Hepatocyte (in vitro differentiated cells): ENCODE measurements at regions not wholly inside any gene's neighbourhood (a gene's known extent, or its start where the extent isn't known, plus 50 kb on each side); places are given as distances from the start of the nearest gene placed in this dataset.

ENCODE experiments used
- DNase-seq: peaks from one replicate; pipeline ENCODE4 v3.0.0-alpha.2; 2016; ENCODE audit warnings: low spot score
- H2AFZ ChIP-seq: fragments of 200-600 bp; sonication (generic); 2 replicates; pipeline ENCODE4 v1.6.0; 2016; ENCODE audit warnings: antibody characterized with exemption, mild to moderate bottlenecking
- H3K27ac ChIP-seq: fragments of 200-600 bp; sonication (generic); 2 replicates; pipeline ENCODE4 v1.5.1; 2016; ENCODE audit warnings: mild to moderate bottlenecking
- H3K27me3 ChIP-seq: fragments of 200-600 bp; sonication (generic); 2 replicates; pipeline ENCODE4 v1.6.1; 2016
- H3K36me3 ChIP-seq: fragments of 200-600 bp; sonication (generic); replicated peaks from 2 replicates; pipeline ENCODE4 v1.5.1; 2016; ENCODE audit warnings: low read depth; ENCODE audit not compliant: insufficient read depth
- H3K4me1 ChIP-seq: fragments of 200-600 bp; sonication (generic); 2 replicates; pipeline ENCODE4 v1.5.1; 2016; ENCODE audit warnings: mild to moderate bottlenecking, moderate library complexity; ENCODE audit not compliant: insufficient read depth
- H3K4me2 ChIP-seq: fragments of 200-600 bp; sonication (generic); 2 replicates; pipeline ENCODE4 v1.6.0; 2016
- H3K4me3 ChIP-seq: fragments of 200-600 bp; sonication (generic); 2 replicates; pipeline ENCODE4 v1.5.1; 2016; ENCODE audit warnings: mild to moderate bottlenecking
- H3K79me2 ChIP-seq: fragments of 200-600 bp; sonication (generic); 2 replicates; pipeline ENCODE4 v1.6.0; 2017; ENCODE audit warnings: mild to moderate bottlenecking
- H3K9me2 ChIP-seq: fragments of 200-600 bp; sonication (generic); replicated peaks from 2 replicates; pipeline ENCODE4 v1.6.0; 2017; ENCODE audit warnings: mild to moderate bottlenecking; ENCODE audit not compliant: insufficient read depth
- H3K9me3 ChIP-seq: fragments of 200-600 bp; sonication (generic); 2 replicates; pipeline ENCODE4 v1.5.1; 2016; ENCODE audit warnings: low read depth, mild to moderate bottlenecking
- H4K20me1 ChIP-seq: fragments of 200-600 bp; sonication (generic); 2 replicates; pipeline ENCODE4 v1.6.0; 2016; ENCODE audit warnings: mild to moderate bottlenecking; ENCODE audit not compliant: insufficient read depth, poor library complexity, severe bottlenecking
- EZH2 ChIP-seq: fragments of 200-600 bp; sonication (generic); IDR thresholded peaks from 2 replicates; pipeline ENCODE4 v1.6.1; 2016; ENCODE audit warnings: antibody characterized with exemption, mild to moderate bottlenecking, borderline replicate concordance
- EZH2phosphoT487 ChIP-seq: fragments of 200-600 bp; sonication (generic); IDR thresholded peaks from one replicate; pipeline ENCODE4 v1.6.1; 2018; ENCODE audit warnings: antibody characterized with exemption, mild to moderate bottlenecking, low read depth, moderate library complexity; ENCODE audit not compliant: unreplicated experiment, severe bottlenecking
- WGBS: methylation state at CpG from one replicate; pipeline ENCODE4 v1.1.6; 2016; ENCODE audit warnings: low lambda C conversion rate; ENCODE audit errors: missing lambda C conversion rate; 5-methylcytosine and 5-hydroxymethylcytosine counted together
- TF ChIP-seq, protein P1 (sequence below): fragments of 200-600 bp; sonication (generic); IDR thresholded peaks from 2 replicates; pipeline ENCODE4 v1.5.1; 2016; ENCODE audit warnings: antibody characterized with exemption, mild to moderate bottlenecking; ENCODE audit not compliant: poor library complexity

DNA sequence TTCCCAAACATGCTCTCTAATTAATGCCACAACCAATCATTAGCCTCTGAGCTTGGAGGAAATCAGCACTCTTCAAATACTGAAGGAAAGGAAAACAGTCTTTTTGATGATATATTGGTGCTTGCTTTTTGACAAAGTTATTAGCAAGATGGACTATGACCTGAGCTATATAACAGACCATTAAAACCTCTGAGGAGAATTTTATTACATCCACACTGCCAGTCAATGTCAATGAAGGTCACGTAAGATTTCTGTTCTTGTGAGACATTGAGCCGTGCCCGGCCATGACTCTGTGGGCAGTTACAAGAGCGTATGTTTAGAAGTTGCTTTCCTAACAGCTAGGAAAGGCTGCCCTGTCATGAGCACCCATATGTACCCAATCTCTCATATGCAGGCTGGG lies 659.0 kb downstream of the UTRN start:
- no peaks in the 10 kb centered on the region for H3K4me1 ChIP-seq
- peak; percentile 47 for DNase-seq
- 62% methylated on average over 4 of the region's 4 CpGs for WGBS
- TF ChIP-seq, protein P1, sequence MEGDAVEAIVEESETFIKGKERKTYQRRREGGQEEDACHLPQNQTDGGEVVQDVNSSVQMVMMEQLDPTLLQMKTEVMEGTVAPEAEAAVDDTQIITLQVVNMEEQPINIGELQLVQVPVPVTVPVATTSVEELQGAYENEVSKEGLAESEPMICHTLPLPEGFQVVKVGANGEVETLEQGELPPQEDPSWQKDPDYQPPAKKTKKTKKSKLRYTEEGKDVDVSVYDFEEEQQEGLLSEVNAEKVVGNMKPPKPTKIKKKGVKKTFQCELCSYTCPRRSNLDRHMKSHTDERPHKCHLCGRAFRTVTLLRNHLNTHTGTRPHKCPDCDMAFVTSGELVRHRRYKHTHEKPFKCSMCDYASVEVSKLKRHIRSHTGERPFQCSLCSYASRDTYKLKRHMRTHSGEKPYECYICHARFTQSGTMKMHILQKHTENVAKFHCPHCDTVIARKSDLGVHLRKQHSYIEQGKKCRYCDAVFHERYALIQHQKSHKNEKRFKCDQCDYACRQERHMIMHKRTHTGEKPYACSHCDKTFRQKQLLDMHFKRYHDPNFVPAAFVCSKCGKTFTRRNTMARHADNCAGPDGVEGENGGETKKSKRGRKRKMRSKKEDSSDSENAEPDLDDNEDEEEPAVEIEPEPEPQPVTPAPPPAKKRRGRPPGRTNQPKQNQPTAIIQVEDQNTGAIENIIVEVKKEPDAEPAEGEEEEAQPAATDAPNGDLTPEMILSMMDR, result no peak
- TF ChIP-seq EZH2phosphoT487, result no peak
- TF ChIP-seq EZH2, result no peak
- no peak overlapping the region for H3K4me3 ChIP-seq
- H4K20me1 ChIP-seq, result no peaks in the 10 kb centered on the region
- H3K27ac ChIP-seq, result no peak overlapping the region
- no peak overlapping the region for H2AFZ ChIP-seq
- no peaks in the 10 kb centered on the region for H3K9me2 ChIP-seq
- no peaks in the 10 kb centered on the region for H3K27me3 ChIP-seq
- H3K9me3 ChIP-seq, result no peaks in the 10 kb centered on the region
- no peaks in the 10 kb centered on the region for H3K79me2 ChIP-seq
- H3K36me3 ChIP-seq, result no peaks in the 10 kb centered on the region
- H3K4me2 ChIP-seq, result no peak overlapping the region

DNA sequence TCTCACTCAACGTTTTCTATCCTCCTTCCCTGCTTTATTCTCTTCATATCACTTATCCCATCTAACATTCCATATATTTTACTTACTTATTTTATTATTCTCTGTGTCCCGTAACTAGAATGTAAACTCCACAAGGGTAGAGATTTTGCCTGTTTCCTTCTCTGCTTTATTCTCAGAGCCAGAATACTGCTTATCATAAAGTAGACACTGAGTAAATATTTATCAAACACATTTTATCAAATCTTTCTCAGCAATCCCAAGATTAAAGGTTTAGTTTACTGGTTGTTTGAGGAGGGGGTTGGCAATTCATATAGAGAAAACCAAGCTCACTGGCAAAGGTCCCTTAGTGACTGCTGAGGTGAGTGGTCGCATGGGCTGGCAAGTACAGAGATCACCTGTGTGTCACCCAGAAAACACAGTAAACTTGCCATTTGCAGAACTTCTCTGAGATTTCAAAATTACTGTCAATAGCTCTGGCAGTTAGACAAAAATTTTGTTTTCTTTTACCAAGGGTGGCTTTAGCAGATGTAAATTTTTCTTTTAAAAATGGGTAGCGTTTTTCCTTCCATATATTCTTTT lies 662.4 kb downstream of the UTRN start:
- no peak overlapping the region for H3K27ac ChIP-seq
- WGBS, result 41% methylated on average over 4 of the region's 4 CpGs
- TF ChIP-seq, protein P1, result no peak
- TF ChIP-seq EZH2 (no peak), EZH2phosphoT487 (no peak)
- no peak overlapping the region for H3K4me3 ChIP-seq
- no peaks in the 10 kb centered on the region for H3K79me2 ChIP-seq
- H2AFZ ChIP-seq, result no peak overlapping the region
- no peaks in the 10 kb centered on the region for H3K27me3 ChIP-seq
- H3K4me1 ChIP-seq, result no peaks in the 10 kb centered on the region
- no peak for DNase-seq
- H4K20me1 ChIP-seq, result no peaks in the 10 kb centered on the region
- H3K36me3 ChIP-seq, result no peaks in the 10 kb centered on the region
- no peaks in the 10 kb centered on the region for H3K9me3 ChIP-seq
- H3K9me2 ChIP-seq, result no peaks in the 10 kb centered on the region
- no peak overlapping the region for H3K4me2 ChIP-seq

DNA sequence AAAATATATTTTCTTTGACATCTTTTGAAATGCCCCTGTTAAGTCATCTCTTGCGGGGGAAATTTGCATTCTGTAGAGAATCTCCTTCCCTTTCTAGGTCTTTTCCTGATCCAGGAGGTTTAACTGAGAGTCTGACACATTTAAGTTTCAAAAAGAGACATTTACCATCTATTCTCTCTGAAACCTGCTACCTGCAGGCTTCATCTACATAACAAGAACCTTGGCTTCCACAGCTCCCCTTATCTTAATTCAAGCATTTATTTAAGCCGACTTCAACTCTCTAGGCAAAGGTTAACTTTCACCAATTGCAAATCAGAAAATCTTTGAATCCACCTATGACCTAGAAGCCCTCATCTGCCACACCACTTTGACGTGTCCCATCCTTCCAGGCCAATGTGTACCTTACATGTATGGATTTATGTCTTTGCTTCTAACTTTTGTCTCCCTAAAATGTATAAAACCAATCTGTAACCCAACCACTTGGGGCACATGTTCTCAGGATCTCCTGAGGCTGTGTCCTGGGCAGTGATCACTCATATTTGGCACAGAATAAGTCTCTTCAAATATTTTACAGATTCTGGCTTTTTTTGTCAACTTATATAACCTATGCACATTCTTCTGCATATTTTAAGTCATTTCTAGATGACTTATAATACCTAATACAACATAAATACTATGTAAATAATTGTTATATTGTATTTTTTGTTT lies 666.7 kb downstream of the UTRN start:
- H3K9me2 ChIP-seq, result no peaks in the 10 kb centered on the region
- no peak for DNase-seq
- H3K9me3 ChIP-seq, result no peaks in the 10 kb centered on the region
- no peaks in the 10 kb centered on the region for H3K36me3 ChIP-seq
- 49% methylated on average over 3 of the region's 3 CpGs for WGBS
- no peak overlapping the region for H3K4me3 ChIP-seq
- no peaks in the 10 kb centered on the region for H4K20me1 ChIP-seq
- H3K27me3 ChIP-seq, result no peaks in the 10 kb centered on the region
- H3K4me2 ChIP-seq, result no peak overlapping the region
- no peak overlapping the region for H2AFZ ChIP-seq
- H3K79me2 ChIP-seq, result no peaks in the 10 kb centered on the region
- H3K4me1 ChIP-seq, result no peaks in the 10 kb centered on the region
- no peak overlapping the region for H3K27ac ChIP-seq
- TF ChIP-seq EZH2 (no peak), EZH2phosphoT487 (no peak)
- TF ChIP-seq, protein P1, result no peak
